Memory B cell (primary cell): ENCODE measurements at regions not wholly inside any gene's neighbourhood (a gene's known extent, or its start where the extent isn't known, plus 50 kb on each side); places are given as distances from the start of the nearest gene placed in this dataset.

Experiments used
- ATAC-seq: fragments of 150-1000 bp; cut with Tn5 transposase; 2 replicates; pipeline ENCODE4 v1.10.0; 2021; ENCODE audit warnings: low read depth, mild to moderate bottlenecking, moderate library complexity
- DNase-seq, 2 donors: peaks; one replicate each; pipeline ENCODE4 v3.0.0; 2022; ENCODE audit warnings: low spot score in 2 of 2
- H3K27ac Mint-ChIP-seq: one replicate; pipeline ENCODE4 v1.8.0; 2022; ENCODE audit warnings: mild to moderate bottlenecking, moderate library complexity, mixed read lengths
- H3K27me3 Mint-ChIP-seq: one replicate; pipeline ENCODE4 v1.8.0; 2022; ENCODE audit warnings: mixed read lengths
- H3K36me3 Mint-ChIP-seq: one replicate; pipeline ENCODE4 v1.8.0; 2022; ENCODE audit warnings: mild to moderate bottlenecking, mixed read lengths
- H3K4me1 Mint-ChIP-seq: one replicate; pipeline ENCODE4 v1.8.0; 2022; ENCODE audit warnings: mixed read lengths
- H3K4me3 Mint-ChIP-seq: one replicate; pipeline ENCODE4 v1.8.0; 2022; ENCODE audit warnings: mild to moderate bottlenecking, moderate library complexity, mixed read lengths
- H3K9me3 Mint-ChIP-seq: one replicate; pipeline ENCODE4 v1.8.0; 2022; ENCODE audit warnings: mixed read lengths

- Mint-ChIP-seq H3K27me3 (peaks cover 9% of the 10 kb centered on the region), H3K4me1 (no peaks in the 10 kb centered on the region), H3K4me3 (no peak overlapping the region), H3K27ac (no peak overlapping the region), H3K36me3 (no peaks in the 10 kb centered on the region), H3K9me3 (no peaks in the 10 kb centered on the region)
- DNase-seq: no peak
- ATAC-seq: no peak
Observed at GRCh38 chr10:110398419-110399105, 93.8 kb upstream of the SMNDC1 start.

- Mint-ChIP-seq H3K27me3 (peaks cover 6% of the 10 kb centered on the region), H3K9me3 (no peaks in the 10 kb centered on the region), H3K4me3 (no peak overlapping the region), H3K27ac (no peak overlapping the region), H3K36me3 (no peaks in the 10 kb centered on the region), H3K4me1 (no peaks in the 10 kb centered on the region)
- ATAC-seq (no peak), DNase-seq (no peak)
Observed at GRCh38 chr10:110399106-110399964, 94.6 kb upstream of the SMNDC1 start.

DNA sequence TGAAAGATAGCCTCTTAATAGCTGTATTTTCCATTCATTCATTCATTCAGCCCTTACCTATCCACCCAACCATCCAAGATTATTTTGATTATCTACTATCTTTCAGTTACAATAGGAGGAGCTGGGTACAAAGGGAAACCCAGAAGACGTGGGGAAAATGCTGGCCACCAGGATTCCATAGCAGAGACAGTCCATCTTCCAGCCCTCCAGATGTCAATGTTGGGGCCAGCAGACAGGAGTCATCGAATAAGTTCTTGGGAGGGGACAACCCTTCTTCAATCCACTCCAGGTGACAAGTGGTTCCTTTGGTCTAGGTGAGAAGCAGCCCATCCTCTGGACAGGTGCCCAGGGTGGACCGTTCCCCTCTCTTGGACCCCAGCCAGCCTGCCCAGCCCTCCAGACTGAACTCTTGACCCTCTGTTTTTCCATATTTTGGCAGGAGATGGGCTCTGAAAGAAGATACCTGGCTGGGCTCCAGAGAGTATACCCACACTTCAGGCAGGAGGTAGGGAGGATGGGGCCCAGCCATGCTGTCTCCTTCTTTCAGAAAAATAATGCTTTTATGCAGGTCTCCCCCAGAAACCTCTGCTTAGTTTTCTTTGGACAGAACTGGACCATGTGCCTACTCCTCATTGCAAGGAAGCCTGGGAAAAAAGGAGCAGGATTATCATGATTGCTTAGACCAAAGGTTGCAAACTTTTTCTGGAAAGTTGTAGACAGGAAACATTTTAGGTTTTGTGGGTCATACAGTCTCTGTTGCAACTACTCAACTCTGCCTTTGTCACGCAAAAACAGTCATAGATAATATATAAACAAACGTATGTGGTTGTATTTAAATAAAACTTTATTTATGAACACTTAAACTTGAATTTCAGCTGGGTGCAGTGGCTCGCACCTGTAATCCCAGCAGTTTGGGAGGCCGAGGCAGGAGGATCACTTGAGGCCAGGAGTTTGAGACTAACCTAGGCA lies 95.5 kb upstream of the SMNDC1 start:
- Mint-ChIP-seq H3K27ac (no peak overlapping the region), H3K36me3 (no peaks in the 10 kb centered on the region), H3K27me3 (peaks cover 1% of the 10 kb centered on the region), H3K4me3 (no peak overlapping the region), H3K9me3 (no peaks in the 10 kb centered on the region), H3K4me1 (no peaks in the 10 kb centered on the region)
- no peak for ATAC-seq
- DNase-seq: no peak

GRCh38 chr10:110401401-110402076 lies 96.2 kb upstream of the DUSP5 start:
- no peak for DNase-seq
- Mint-ChIP-seq H3K4me3 (no peak overlapping the region), H3K9me3 (no peaks in the 10 kb centered on the region), H3K27ac (no peak overlapping the region), H3K36me3 (no peaks in the 10 kb centered on the region), H3K27me3 (peaks cover 7% of the 10 kb centered on the region), H3K4me1 (no peaks in the 10 kb centered on the region)
- no peak for ATAC-seq

- H3K27me3 Mint-ChIP-seq: peaks cover 7% of the 10 kb centered on the region
- ATAC-seq (no peak), DNase-seq (no peak)
- H3K4me3 Mint-ChIP-seq: no peak overlapping the region
- no peak overlapping the region for H3K27ac Mint-ChIP-seq
- H3K4me1 Mint-ChIP-seq: no peaks in the 10 kb centered on the region
- no peaks in the 10 kb centered on the region for H3K36me3 Mint-ChIP-seq
- H3K9me3 Mint-ChIP-seq: no peaks in the 10 kb centered on the region
Observed at GRCh38 chr10:110402077-110402416, 95.7 kb upstream of the DUSP5 start.

GRCh38 chr10:110403593-110403992 lies 94.1 kb upstream of the DUSP5 start:
- no peak for ATAC-seq
- Mint-ChIP-seq H3K27me3 (peaks cover 14% of the 10 kb centered on the region), H3K4me3 (no peak overlapping the region), H3K27ac (no peak overlapping the region), H3K9me3 (no peaks in the 10 kb centered on the region), H3K4me1 (no peaks in the 10 kb centered on the region), H3K36me3 (no peaks in the 10 kb centered on the region)
- no peak for DNase-seq

DNA sequence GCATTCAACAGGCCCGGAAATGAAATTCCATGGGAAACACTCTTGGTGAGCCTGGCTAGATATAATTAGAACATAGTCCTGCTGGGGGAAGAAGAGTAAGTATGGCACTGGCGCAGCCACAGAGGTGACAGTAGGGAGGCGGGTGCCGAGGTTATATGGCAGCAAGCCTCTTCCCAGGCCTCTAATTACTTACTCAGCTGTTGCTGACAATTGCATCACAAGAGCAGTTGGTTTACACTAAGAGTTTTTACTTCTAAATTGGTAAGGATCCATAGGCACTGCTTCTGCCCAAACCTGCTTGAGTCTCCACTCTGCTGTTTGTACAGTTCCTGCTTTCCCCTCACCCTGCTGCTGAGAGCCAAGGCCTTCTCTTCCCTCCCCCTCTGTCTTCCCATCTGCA lies 93.3 kb upstream of the DUSP5 start:
- ATAC-seq (no peak), DNase-seq (no peak)
- Mint-ChIP-seq H3K9me3 (no peaks in the 10 kb centered on the region), H3K36me3 (no peaks in the 10 kb centered on the region), H3K27me3 (peaks cover 17% of the 10 kb centered on the region), H3K27ac (no peak overlapping the region), H3K4me1 (peaks cover 3% of the 10 kb centered on the region), H3K4me3 (no peak overlapping the region)

DNA sequence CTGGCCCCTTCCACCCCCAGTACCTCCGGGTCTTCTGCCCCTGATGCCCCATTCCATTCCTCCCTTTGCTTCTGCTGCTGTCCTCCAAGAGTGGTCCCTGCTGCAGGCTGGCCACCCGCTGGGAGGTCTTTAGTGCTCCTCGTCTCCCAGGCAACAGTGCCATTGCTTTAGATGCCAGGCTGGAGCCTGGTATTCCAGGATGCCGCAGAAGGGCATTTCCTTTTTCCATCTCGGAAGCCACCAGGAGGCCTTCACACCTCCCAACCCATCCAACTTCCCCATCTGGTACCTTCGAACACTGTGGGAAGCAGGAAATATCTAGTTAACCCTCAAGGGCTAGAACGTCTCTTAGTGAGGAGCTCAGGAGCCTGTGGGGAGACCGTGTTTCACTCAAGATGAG lies 92.9 kb upstream of the DUSP5 start:
- peaks cover 17% of the 10 kb centered on the region for H3K27me3 Mint-ChIP-seq
- no peak overlapping the region for H3K27ac Mint-ChIP-seq
- H3K9me3 Mint-ChIP-seq: no peaks in the 10 kb centered on the region
- no peak overlapping the region for H3K4me3 Mint-ChIP-seq
- peaks cover 7% of the 10 kb centered on the region for H3K4me1 Mint-ChIP-seq
- ATAC-seq (no peak), DNase-seq (no peak)
- H3K36me3 Mint-ChIP-seq: no peaks in the 10 kb centered on the region

GRCh38 chr10:110405380-110405779 lies 92.3 kb upstream of the DUSP5 start:
- DNase-seq: no peak
- H3K27ac Mint-ChIP-seq: no peak overlapping the region

GRCh38 chr10:110407301-110408170 lies 90.2 kb upstream of the DUSP5 start:
- no peak for DNase-seq
- ATAC-seq: no peak
- Mint-ChIP-seq H3K27ac (no peak overlapping the region), H3K9me3 (no peaks in the 10 kb centered on the region), H3K36me3 (no peaks in the 10 kb centered on the region), H3K27me3 (peaks cover 17% of the 10 kb centered on the region), H3K4me1 (peaks cover 14% of the 10 kb centered on the region), H3K4me3 (no peak overlapping the region)

More at GRCh38 chr10:110405380-110405779, 92.3 kb upstream of the DUSP5 start:
- no peaks in the 10 kb centered on the region for H3K9me3 Mint-ChIP-seq
- H3K36me3 Mint-ChIP-seq: no peaks in the 10 kb centered on the region
- ATAC-seq: no peak
- no peak overlapping the region for H3K4me3 Mint-ChIP-seq
- H3K27me3 Mint-ChIP-seq: peaks cover 17% of the 10 kb centered on the region
- peaks cover 10% of the 10 kb centered on the region for H3K4me1 Mint-ChIP-seq

DNA sequence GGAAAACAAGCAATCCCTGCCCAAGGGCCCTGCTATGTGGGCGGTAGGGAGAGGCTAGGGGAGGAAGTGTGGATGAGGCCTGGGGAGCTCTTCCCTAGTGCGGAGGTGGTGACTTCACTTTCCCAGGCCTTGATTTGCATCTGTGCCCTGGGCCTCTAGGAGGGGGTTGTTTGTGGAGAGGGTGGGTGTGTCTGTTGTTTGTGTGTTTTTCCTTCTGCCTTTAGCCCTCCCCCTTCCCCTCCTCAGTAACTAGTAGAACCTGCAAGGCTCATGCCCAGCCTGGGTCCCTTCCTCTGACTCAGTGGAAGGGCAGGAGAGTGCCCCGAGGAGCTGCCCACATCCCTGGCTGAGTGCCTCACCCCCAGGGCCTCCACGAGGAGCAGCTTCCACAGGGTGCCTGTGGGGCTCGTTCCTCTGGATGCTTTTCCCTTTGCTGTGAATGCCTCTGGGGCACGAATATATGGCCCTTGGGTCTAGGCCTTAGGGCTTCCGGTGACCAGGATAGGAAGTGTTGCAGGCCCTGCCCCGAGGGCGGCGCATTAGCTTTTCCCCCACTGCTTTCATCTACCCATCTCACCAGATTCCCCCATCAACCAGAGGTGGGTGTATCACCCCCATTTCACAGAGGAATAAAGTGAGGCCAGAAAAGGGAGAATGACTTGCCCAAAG lies 89.4 kb upstream of the DUSP5 start:
- no peak for DNase-seq
- no peak overlapping the region for H3K27ac Mint-ChIP-seq
- ATAC-seq: no peak

DNA sequence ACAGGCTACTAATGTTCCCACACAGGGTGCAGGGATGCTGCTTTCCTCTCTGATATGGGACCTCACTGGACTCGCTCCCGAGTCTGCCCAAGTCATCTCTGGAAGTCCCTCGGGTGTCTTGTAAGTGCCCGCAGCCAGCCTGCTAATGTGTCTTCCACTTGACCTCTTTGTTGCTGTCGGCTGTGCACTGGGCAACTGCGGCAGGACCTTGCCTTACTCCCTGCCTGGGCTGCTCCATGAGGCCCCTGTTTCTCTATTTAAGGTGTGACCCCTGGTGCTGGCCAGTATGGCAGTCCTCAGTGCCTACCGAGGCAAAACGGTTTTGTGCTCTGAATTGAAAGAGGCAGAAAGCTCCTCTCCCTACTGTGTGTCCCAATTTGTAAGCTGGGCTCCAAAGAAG lies 88.8 kb upstream of the DUSP5 start:
- DNase-seq (no peak), ATAC-seq (no peak)
- peaks cover 23% of the 10 kb centered on the region for H3K4me1 Mint-ChIP-seq
- H3K36me3 Mint-ChIP-seq: no peaks in the 10 kb centered on the region
- H3K9me3 Mint-ChIP-seq: no peaks in the 10 kb centered on the region
- peaks cover 17% of the 10 kb centered on the region for H3K27me3 Mint-ChIP-seq
- H3K27ac Mint-ChIP-seq: no peak overlapping the region
- no peak overlapping the region for H3K4me3 Mint-ChIP-seq

More for the DNA sequence above, 89.4 kb upstream of the DUSP5 start:
- Mint-ChIP-seq H3K9me3 (no peaks in the 10 kb centered on the region), H3K4me3 (no peak overlapping the region), H3K4me1 (peaks cover 19% of the 10 kb centered on the region), H3K36me3 (no peaks in the 10 kb centered on the region), H3K27me3 (peaks cover 17% of the 10 kb centered on the region)
